Pancreas (tissue), 10 donors: ENCODE measurements at regions not wholly inside any gene's neighbourhood (a gene's known extent, or its start where the extent isn't known, plus 50 kb on each side); places are given as distances from the start of the nearest gene placed in this dataset.
"Not testable (repeated sequence)": the region's sequence is repeated elsewhere in the genome, so short reads cannot be mapped to it uniquely, and the experiment has no call there.

ENCODE experiments used
- ATAC-seq, 4 donors: fragments of 200-7000 bp; cut with Tn5 transposase; one replicate each; pipeline versions ENCODE4 v1.8.0 to v1.9.1; 2020; ENCODE audit warnings: mild to moderate bottlenecking in 4 of 4, moderate library complexity in 4 of 4
- DNase-seq, 6 donors: peaks; one replicate each; pipeline ENCODE4 v3.0.0-alpha.2; 2020
- FAIRE-seq: peaks from 2 replicates; lab custom pipeline; 2012; peaks lifted over from hg19 to GRCh38; lab: Jason Lieb, UNC
- H3K27ac ChIP-seq, 4 donors: fragments of 200-600 bp; sonication (generic); 1 replicate in 3 of 4; 2 replicates in 1 of 4; pipeline versions ENCODE4 v1.5.0 to v1.8.0; 2020
- H3K27me3 ChIP-seq, 4 donors: fragments of 200-600 bp; one replicate each; pipeline ENCODE4 v1.8.0; 2021
- H3K36me3 ChIP-seq, 3 donors: fragments of 200-600 bp; sonication (generic) in 1 of 3; one replicate each; pipeline versions ENCODE4 v1.5.0 to v1.8.0; 2020 to 2021
- H3K4me1 ChIP-seq, 3 donors: fragments of 200-600 bp; one replicate each; pipeline ENCODE4 v1.8.0; 2021
- H3K4me3 ChIP-seq, 4 donors: fragments of 200-600 bp; sonication (generic) in 2 of 4; one replicate each; pipeline versions ENCODE4 v1.5.0 to v1.8.0; 2020 to 2021
- H3K9me3 ChIP-seq, 4 donors: fragments of 200-600 bp; one replicate each; pipeline ENCODE4 v1.8.0; 2021
- CTCF ChIP-seq, 4 donors: fragments of 200-600 bp; sonication (generic) in 3 of 4; IDR thresholded peaks; one replicate each; pipeline versions ENCODE4 v1.5.0 to v1.8.0; 2021; ENCODE audit warnings: antibody characterized with exemption in 4 of 4
- WGBS, 2 donors: extraction: QIAGEN DNeasy Blood & Tissue Kit; methylation state at CpG; one replicate each; pipeline ENCODE4 v1.1.7; 2013; 5-methylcytosine and 5-hydroxymethylcytosine counted together
- intact Hi-C, 3 donors: fragments of 100-400 bp; cut with DNase I; formaldehyde crosslinking; loops; one replicate each; pipeline versions ENCODE4 v1.11.1 to v1.14.2; 2022
- donor health status: healthy with polysubstance abuse.
- donor health status: DM: no; HTN: no; CAD: no; lungs with moderate emphysema.
- donor health status: DM: no; HTN: no; CAD: no.
- donor health status: control.
- donor health status: control.
- donor health status: Bipolar disorder and iron deficiency.
- donor health status: DM: yes; HTN: yes; CAD: no.
- donor health status: DM: no; HTN: no; CAD: no.
- donor health status: DM: no; HTN: no; CAD: no.
- donor health status: DM: yes; HTN: yes; CAD: no.

GRCh38 chr14:55834390-55834789 is 254.4 kb downstream of the KTN1 start:
- H3K27ac ChIP-seq = no peak overlapping the region
- DNase-seq = no peak
- H3K4me1 ChIP-seq = peaks cover 0 to 18% (median 0%) of the 10 kb centered on the region in 3 donors
- H3K4me3 ChIP-seq = no peak overlapping the region
- intact Hi-C loops = no loop called here
- no peaks in the 10 kb centered on the region for H3K36me3 ChIP-seq
- WGBS, 2 donors = 69 to 74% methylated on average over 2 of the region's 2 CpGs
- H3K9me3 ChIP-seq = no peaks in the 10 kb centered on the region
- FAIRE-seq = no peak
- TF ChIP-seq CTCF (IDR thresholded peaks at IDR 0.05) = no peak
- ATAC-seq = no peak
- H3K27me3 ChIP-seq = no peaks in the 10 kb centered on the region

GRCh38 chr14:55835985-55836384 is 256.0 kb downstream of the KTN1 start:
- WGBS, 2 donors = 50 to 73% methylated on average over 3 of the region's 3 CpGs
- H3K4me3 ChIP-seq = no peak overlapping the region
- H3K27ac ChIP-seq = no peak overlapping the region
- ATAC-seq = no peak
- no peak for DNase-seq
- H3K36me3 ChIP-seq = no peaks in the 10 kb centered on the region
- no peak for FAIRE-seq
- TF ChIP-seq CTCF (IDR thresholded peaks at IDR 0.05) = no peak
- H3K9me3 ChIP-seq = no peaks in the 10 kb centered on the region
- no peaks in the 10 kb centered on the region for H3K27me3 ChIP-seq
- peaks cover 0 to 18% (median 0%) of the 10 kb centered on the region in 3 donors for H3K4me1 ChIP-seq
- intact Hi-C loops = no loop called here

GRCh38 chr14:55837467-55837866 is 257.5 kb downstream of the KTN1 start:
- no peak overlapping the region for H3K27ac ChIP-seq
- intact Hi-C loops = no loop called here
- ATAC-seq (no peak), FAIRE-seq (no peak), DNase-seq (no peak)
- H3K9me3 ChIP-seq = no peaks in the 10 kb centered on the region
- H3K4me1 ChIP-seq = peaks cover 0 to 7% (median 0%) of the 10 kb centered on the region in 3 donors
- no peak for TF ChIP-seq CTCF (IDR thresholded peaks at IDR 0.05)
- no peaks in the 10 kb centered on the region for H3K36me3 ChIP-seq
- 90 to 91% methylated on average over 1 of the region's 1 CpG for WGBS, 2 donors
- H3K27me3 ChIP-seq = no peaks in the 10 kb centered on the region
- no peak overlapping the region for H3K4me3 ChIP-seq

GRCh38 chr14:55838529-55839052 is 258.6 kb downstream of the KTN1 start:
- WGBS, 2 donors = 63 to 80% methylated on average over 3 of the region's 3 CpGs
- intact Hi-C loops = no loop called here
- no peak for DNase-seq
- no peaks in the 10 kb centered on the region for H3K4me1 ChIP-seq
- H3K4me3 ChIP-seq = no peak overlapping the region
- H3K36me3 ChIP-seq = no peaks in the 10 kb centered on the region
- no peaks in the 10 kb centered on the region for H3K27me3 ChIP-seq
- no peak for TF ChIP-seq CTCF (IDR thresholded peaks at IDR 0.05)
- FAIRE-seq = no peak
- no peak for ATAC-seq
- no peak overlapping the region for H3K27ac ChIP-seq
- H3K9me3 ChIP-seq = no peaks in the 10 kb centered on the region

- FAIRE-seq, intact Hi-C loops, H3K27ac ChIP-seq, ATAC-seq, H3K36me3 ChIP-seq, H3K27me3 ChIP-seq, H3K9me3 ChIP-seq, H3K4me1 ChIP-seq, H3K4me3 ChIP-seq: not testable (repeated sequence)
- DNase-seq = peak in 1 of 6 donors; percentile 39
- 91 to 95% methylated on average over 39 to 41 of the region's 41 CpGs for WGBS, 2 donors
Measured at GRCh38 chr14:55839301-55839947, 259.4 kb downstream of the KTN1 start.
